GM21786 (cell line): ENCODE measurements at regions not wholly inside any gene's neighbourhood (a gene's known extent, or its start where the extent isn't known, plus 50 kb on each side); places are given as distances from the start of the nearest gene placed in this dataset.

Experiments
- ATAC-seq: cut with Tn5 transposase; IDR thresholded peaks from one replicate; pipeline ENCODE4 v1.9.1; 2021; ENCODE audit not compliant: unreplicated experiment

DNA sequence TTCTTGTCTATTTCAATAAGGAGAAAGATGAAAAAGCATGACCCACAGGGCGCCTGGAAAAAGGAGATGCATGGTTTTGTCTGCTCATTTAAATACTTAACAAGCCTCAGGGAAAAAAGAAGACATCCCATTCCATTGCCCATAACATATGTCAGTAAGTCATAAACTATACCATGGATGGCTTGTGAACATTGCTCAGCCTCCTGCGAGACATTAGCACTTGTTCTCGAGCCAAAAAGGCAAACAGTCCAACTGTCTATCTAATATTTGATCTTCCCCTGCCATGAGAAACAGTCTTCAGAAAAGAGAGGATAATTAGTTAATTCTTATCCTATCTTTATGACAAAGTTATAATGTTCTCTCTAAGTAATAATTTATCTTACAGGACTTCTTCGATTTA lies 527.4 kb downstream of the HACE1 start:
- no peak for ATAC-seq

DNA sequence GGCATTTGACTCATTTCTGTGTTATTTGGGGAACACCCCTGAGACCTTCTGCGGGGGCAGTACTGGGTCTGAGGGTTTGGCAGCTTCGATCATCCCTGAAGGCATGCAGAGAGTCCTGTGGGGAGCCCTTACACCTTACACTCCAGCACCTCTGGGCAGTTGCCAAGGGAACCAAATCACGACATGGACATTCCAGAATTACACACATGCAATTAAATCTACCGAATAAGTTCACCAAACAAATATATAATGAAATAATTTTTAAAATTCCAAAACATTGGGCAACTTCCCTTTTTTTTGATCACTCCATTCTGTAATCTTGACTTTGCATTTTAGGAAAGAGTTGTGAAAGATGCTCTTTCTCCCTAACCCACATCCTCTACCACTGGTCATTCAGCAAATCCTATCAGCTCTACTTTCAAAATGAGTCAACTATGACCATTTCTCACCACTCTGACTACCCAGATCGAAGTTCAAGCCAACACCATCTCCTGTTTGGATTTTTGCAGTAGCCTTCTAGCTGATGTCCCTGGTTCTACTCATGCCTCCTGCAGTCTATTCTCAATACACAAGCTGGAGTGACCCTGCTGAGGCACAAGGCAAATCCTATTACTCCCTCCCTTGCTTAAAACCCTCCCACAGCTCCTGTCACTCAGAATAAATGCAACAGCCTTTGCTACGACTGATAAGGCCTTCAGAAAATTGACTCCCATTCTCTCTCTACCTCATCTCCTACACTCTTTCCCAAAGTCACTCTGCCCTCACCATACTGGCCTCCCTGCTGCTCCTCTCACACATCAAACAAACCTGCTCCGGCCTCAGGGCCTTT lies 533.3 kb downstream of the HACE1 start:
- ATAC-seq: peak; percentile 56

DNA sequence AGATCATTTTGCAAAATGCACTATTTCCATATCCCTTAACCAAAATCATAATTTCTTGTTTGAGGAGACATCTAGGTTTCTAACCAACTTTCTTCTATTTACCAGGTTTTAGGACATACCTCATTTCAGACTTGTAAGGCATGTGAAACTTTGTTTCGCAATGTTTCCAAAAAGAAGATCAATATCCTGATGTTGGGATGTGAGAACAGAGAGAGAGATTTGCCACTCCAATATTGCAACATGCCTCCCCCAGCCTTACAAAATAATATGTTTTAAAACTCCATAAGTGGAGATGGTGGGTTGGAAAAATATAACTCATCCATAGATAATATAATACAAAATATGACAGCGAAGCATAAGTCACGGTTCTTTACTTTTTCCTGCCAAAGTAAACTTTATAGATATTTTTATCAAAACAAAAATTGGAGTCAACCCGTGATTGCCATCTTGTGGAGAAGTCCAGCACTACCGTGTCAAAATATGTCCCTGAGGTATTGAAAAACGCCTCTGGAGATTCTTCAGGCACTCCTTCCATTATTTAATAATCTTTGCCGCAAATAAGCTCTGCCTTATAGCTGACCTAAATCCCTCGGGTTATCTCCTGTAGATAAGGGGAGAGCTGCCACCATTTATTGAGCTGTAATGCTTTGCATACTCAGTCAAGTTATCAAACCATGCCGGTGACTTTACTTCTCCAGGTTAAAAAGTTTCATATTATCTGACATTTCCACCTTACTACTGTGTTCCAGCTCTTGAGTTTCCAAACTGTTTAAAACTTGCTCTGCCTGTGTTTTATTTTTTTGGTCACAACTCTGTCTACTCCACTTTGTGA lies 534.2 kb downstream of the HACE1 start:
- no peak for ATAC-seq

GRCh38 chr6:104324301-104324700 lies 535.4 kb downstream of the HACE1 start:
- ATAC-seq: no peak

DNA sequence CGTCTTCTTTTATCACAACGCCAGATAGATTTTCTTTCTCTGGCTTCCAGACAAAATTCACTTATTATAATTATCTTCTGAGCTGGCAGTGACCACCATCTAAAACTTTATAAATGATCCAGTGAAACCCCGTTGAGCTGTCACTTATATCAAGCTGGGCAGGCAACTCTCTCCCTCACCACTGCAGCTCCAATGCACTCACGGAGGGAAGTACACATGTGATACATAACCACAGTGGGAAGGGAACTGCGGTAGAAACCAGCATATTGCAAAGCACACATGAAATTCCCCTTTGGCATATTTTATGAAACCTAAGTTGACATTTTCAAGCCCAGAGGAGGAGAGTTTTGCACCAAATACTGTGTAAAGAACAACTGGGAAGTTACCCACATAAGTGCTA lies 536.9 kb downstream of the HACE1 start:
- no peak for ATAC-seq

- ATAC-seq: no peak
Observed at GRCh38 chr6:104321301-104321700, 538.4 kb downstream of the HACE1 start.

DNA sequence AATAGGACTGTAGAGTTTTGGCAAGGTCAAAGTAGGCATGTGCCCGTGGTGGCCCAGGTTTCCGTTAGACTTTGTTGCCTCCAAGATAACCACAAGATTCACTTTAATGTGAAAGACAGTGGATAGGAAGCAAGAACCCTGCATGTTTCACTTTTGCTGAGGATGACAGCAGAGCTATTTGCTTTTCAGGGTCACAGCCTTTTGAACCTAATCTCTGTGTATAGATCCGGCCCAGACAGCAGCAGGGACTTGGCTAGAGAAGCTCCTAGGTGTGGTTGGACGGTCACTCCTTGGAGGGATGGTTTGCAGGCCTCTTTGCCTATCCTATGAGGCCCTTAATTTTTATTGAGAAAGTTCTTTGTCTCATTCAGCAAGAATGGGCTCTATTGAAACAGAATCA lies 538.8 kb downstream of the HACE1 start:
- no peak for ATAC-seq

GRCh38 chr6:104312851-104313250 lies 546.9 kb downstream of the HACE1 start:
- ATAC-seq: no peak

- ATAC-seq: no peak
Observed at GRCh38 chr6:104306211-104306610, 553.5 kb downstream of the HACE1 start.

DNA sequence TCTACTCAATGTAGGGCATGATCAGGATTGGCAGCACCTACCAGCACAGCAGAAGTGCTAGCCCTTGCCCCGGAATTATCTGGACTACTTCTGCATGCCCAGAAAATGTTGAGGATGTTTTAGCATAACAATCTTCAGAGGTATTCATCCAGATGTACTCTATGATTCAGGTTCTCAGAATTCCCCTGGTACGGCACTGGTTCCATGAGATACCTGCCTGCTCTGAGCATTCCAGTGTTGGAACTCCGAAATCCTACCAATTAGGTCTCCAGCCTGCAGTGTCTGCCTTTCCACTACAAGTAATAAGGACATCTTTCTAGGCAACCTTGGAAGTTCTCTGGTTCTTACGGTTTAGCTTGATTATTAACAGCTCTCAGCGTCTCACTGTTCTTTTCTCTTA lies 554.5 kb downstream of the HACE1 start:
- ATAC-seq: no peak

DNA sequence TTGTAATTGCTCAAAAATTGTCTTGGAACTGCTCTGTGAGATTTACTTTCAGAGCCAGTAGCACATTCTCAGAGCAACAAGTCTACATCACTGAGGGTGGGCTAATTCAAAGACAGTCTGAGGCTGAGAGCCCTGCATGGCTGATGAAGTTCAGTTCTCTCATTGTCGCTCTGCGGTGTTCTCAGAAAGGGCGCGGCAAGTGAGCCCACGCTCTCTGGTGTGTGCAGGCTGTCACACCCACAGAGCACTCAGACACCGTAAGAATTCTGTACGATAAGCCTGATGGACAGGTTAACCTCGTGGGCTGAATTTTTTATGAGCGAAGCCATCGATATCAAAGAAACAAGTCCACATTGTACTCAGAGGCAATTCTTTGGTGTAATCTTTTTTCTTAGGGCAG lies 557.8 kb downstream of the HACE1 start:
- no peak for ATAC-seq

DNA sequence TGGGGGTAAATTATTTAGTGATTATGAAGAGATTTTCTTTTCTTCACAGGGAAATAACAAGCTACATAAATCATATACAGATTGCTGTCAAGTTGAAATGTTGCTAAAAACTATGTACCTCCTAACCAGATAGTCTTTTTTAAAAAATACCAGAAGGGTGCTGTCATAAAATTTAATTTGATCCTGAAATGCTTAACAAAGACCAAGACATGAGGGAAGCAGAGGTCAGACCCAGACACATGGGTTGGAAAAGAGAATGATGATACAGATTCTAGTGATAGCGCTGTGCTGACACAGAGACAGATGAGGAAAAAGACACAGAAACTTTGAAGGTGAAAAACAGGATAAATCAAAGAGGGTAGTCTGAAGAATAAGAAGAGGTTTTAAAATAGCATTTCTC lies 573.1 kb downstream of the HACE1 start:
- no peak for ATAC-seq

DNA sequence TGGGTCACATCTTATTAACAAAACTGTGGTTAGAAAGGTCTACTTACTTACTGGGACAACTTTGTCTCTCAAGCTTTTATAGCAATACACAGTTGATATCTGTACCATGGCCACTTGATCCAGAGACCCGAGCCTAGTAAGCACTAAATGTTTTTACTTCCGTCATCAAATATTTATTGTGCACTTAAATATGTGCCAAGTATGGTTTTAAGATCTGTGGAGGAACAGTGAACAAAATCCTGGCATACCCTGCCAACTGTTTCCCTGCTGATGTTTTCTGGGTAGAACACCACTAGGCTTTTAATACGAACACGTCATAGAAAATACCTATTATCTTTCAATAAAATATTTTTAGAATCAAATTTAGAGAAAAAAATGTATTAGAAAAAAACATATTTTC lies 574.8 kb downstream of the HACE1 start:
- no peak for ATAC-seq

- no peak for ATAC-seq
Observed at GRCh38 chr6:104282581-104282980, 577.1 kb downstream of the HACE1 start.

DNA sequence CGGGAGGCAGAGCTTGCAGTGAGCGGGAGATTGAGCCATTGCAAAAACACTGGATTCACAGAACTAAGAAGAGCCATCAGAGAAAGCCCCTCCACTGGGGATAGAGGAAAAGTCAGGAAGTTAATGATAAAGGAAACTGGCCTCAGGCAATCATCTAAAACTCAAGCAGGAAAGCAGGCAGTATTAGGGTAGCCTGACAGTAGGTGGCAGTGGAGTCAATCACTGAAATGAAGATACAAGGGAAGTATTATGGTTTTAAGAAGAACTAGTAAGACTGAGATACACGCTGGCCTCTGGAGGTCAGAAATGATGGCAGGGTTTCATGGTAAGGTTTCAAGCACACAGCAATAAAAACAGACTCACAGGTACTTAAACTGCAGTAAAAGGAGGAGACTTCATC lies 578.3 kb downstream of the HACE1 start:
- no peak for ATAC-seq

GRCh38 chr6:104268389-104268788 lies 591.3 kb downstream of the HACE1 start:
- ATAC-seq: no peak

DNA sequence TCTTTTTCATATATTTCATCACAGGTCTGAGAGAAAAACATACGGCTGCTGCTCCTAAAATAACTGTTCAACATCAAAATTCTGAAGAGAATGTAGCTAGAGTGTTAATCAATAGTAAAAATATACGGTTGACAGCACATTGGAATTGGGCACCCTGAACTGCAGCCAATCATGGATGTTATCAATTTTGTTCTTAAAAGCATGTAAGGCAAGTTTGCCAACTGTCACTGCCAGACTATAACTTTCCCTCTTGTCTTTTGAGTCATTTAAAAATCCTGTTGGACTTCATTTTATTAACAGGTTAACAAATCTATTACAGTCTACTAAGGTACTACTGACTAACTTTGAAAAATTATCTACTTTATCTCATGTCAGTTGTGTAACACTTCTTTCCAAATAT lies 592.8 kb downstream of the HACE1 start:
- no peak for ATAC-seq

DNA sequence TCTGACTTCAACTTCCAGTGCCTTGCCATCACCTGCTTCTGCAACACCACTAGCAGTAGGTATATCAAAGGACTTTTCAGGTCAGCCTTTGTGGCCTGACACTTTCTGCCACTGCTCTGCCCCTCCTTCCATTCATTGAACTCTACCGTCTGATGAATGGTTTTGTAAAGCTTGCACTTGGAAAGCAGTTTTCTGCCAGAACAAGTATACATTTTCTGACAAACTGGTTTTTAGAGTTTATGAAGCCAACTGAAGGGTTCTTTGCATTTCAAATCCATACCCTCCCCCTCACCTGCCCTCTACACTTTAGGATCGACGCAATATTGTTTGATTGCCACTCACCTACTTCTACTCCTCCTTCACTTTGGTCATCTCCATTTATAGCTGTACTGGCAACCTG lies 603.1 kb downstream of the HACE1 start:
- no peak for ATAC-seq

DNA sequence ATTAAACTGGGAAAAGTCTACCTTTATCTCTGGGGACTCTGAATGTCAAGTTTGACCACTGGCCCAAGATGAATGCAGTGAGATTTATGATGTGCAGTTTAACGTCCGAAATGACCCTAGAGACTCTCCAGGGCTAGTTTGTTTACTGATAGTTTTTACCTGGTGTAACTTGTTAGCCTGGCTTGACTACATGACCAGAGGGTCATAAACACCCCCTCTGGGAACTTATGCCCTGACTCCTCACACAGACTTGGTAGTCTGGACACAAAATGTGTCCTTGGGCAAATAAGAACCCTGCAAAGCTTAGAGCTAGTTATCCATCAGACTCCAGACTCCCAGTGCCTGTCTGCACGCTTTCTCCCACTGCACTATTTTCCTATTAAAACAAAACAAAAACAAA lies 606.5 kb downstream of the HACE1 start:
- no peak for ATAC-seq

DNA sequence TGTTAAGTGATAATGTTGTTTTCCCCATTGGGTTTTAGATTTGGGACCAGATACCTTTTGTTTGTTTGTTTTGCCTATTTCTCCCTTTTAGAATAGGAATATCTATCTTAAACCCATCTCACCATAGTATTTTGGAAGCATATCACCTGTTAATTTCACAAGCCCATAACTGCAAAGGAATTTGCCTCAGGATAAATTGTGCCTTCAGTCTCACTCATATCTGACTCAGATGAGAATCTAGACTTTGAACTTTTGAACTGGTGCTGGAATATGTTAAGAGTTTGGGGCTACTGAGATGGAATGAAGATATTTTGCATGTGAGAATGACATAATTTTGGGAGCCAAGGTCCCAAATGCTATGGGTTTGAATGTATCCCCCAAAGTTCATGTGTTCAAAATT lies 607.4 kb downstream of the HACE1 start:
- ATAC-seq: no peak

- ATAC-seq: no peak
Observed at GRCh38 chr6:104251651-104252050, 608.1 kb downstream of the HACE1 start.

DNA sequence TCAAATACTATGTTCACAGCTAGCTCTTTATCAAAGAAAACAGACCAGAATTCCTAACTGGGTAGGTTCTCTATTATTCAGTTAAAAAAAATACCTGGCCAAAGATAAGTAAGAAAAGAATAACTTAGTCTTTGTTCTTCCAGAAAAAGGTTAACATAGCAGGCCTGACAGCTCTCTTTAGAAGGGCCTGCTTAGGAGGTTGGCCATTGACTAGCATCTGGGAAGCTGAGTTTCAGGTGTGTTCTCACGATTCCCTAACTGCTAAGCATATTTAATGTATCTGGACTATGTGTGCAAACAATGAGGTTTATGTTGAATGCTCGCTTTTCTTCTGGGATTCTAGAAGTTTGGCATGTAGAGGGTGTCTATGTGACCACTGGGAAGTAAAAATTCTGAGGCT lies 618.9 kb downstream of the HACE1 start:
- ATAC-seq: no peak
